Right renal pelvis (tissue), 4 donors: ENCODE measurements at regions not wholly inside any gene's neighbourhood (a gene's known extent, or its start where the extent isn't known, plus 50 kb on each side); places are given as distances from the start of the nearest gene placed in this dataset.
A peak's percentile ranks its signal among the peaks of the same experiment; 100 is the strongest.
"Not testable (repeated sequence)": the region's sequence is repeated elsewhere in the genome, so short reads cannot be mapped to it uniquely, and the experiment has no call there.

Experiments
- DNase-seq, 4 donors: peaks; one replicate each; pipeline ENCODE4 v3.0.0-alpha.2; 2013; ENCODE audit warnings: low read depth in 4 of 4, low spot score in 3 of 4, missing footprints in 1 of 4

- DNase-seq: no peak
Observed at GRCh38 chr1:214136324-214136919, 144.5 kb upstream of the SMYD2 start.

GRCh38 chr1:214141486-214141885 lies 139.5 kb upstream of the SMYD2 start:
- DNase-seq: no peak

GRCh38 chr1:214143006-214143992 lies 137.7 kb upstream of the SMYD2 start:
- DNase-seq: no peak

- DNase-seq: not testable (repeated sequence)
Observed at GRCh38 chr1:214144521-214144920, 136.4 kb upstream of the SMYD2 start.

GRCh38 chr1:214146523-214146922 lies 134.4 kb upstream of the SMYD2 start:
- DNase-seq: no peak

GRCh38 chr1:214154596-214155292 lies 126.2 kb upstream of the SMYD2 start:
- no peak for DNase-seq

GRCh38 chr1:214155987-214156625 lies 124.9 kb upstream of the SMYD2 start:
- no peak for DNase-seq

GRCh38 chr1:214164173-214164572 lies 116.8 kb upstream of the SMYD2 start:
- DNase-seq: no peak

GRCh38 chr1:214165850-214166374 lies 115.0 kb upstream of the SMYD2 start:
- no peak for DNase-seq

- DNase-seq: no peak
Observed at GRCh38 chr1:214174508-214175199, 106.3 kb upstream of the SMYD2 start.

GRCh38 chr1:214178102-214178501 lies 102.9 kb upstream of the SMYD2 start:
- DNase-seq: no peak

GRCh38 chr1:214184992-214185391 lies 96.0 kb upstream of the SMYD2 start:
- no peak for DNase-seq

- DNase-seq: no peak
Observed at GRCh38 chr1:214186103-214186824, 94.7 kb upstream of the SMYD2 start.

- peak in 1 of 4 donors; percentile 13 for DNase-seq
Observed at GRCh38 chr1:214187121-214187900, 93.6 kb upstream of the SMYD2 start.

- DNase-seq: no peak
Observed at GRCh38 chr1:214187933-214188332, 93.0 kb upstream of the SMYD2 start.

- DNase-seq: no peak
Observed at GRCh38 chr1:214188835-214189234, 92.1 kb upstream of the SMYD2 start.

GRCh38 chr1:214192825-214193643 lies 87.9 kb upstream of the SMYD2 start:
- DNase-seq: no peak

- no peak for DNase-seq
Observed at GRCh38 chr1:214193691-214194090, 87.3 kb upstream of the SMYD2 start.
